ENCODE measurements at regions not wholly inside any gene's neighbourhood (a gene's known extent, or its start where the extent isn't known, plus 50 kb on each side); places are given as distances from the start of the nearest gene placed in this dataset.
"Not testable (repeated sequence)": the region's sequence is repeated elsewhere in the genome, so short reads cannot be mapped to it uniquely, and the experiment has no call there.

GRCh38 chr2:51894584-51894983, 862.7 kb upstream of the NRXN1 start:
- TF ChIP-seq EZH2phosphoT487 (IDR thresholded peaks at IDR 0.05; ENCODE audit: borderline replicate concordance, low read length); CTCF (IDR thresholded peaks at IDR 0.05; ENCODE audit: low read depth, low read length, poor library complexity, severe bottlenecking): not testable (repeated sequence)

Measured in DOHH2 (cell line).